PC-3 (cell line): ENCODE measurements at regions not wholly inside any gene's neighbourhood (a gene's known extent, or its start where the extent isn't known, plus 50 kb on each side); places are given as distances from the start of the nearest gene placed in this dataset.

Experiments
- ATAC-seq: fragments of 200-7000 bp; cut with Tn5 transposase; 2 replicates; pipeline ENCODE4 v1.9.1; 2020; ENCODE audit warnings: mild to moderate bottlenecking, moderate library complexity
- BruUV-seq: library from RNA; stranded (reverse); fragments of 400-500 nt; replicated peaks from 2 replicates; lab custom pipeline; 2021; lab: Mats Ljungman, UMichigan
- CTCF ChIA-PET: fragments of 300-600 bp; sonication (Branson Sonifier 250); formaldehyde crosslinking; loops from one replicate; lab custom pipeline; 2022; ENCODE audit warnings: antibody characterized with exemption; lab: Charles Lee
- POLR2A ChIA-PET: fragments of 300-600 bp; sonication (Branson Sonifier 250); formaldehyde crosslinking; loops from one replicate; lab custom pipeline; 2022; ENCODE audit warnings: antibody characterized with exemption; ENCODE audit not compliant: unreplicated experiment; lab: Charles Lee
- DNase-seq: peaks from one replicate; pipeline ENCODE4 v3.0.0-alpha.2; 2015
- H2AFZ ChIP-seq: fragments of 300-600 bp; sonication (generic); 2 replicates; pipeline ENCODE4 v1.6.0; 2016; ENCODE audit warnings: antibody characterized with exemption, low read length
- H3F3A ChIP-seq: fragments of 300-600 bp; sonication (generic); one replicate; pipeline ENCODE4 v1.6.0; 2017; ENCODE audit warnings: antibody characterized with exemption, low read length, control low read depth, mild to moderate bottlenecking; ENCODE audit not compliant: unreplicated experiment
- H3K27ac ChIP-seq: fragments of 300-600 bp; sonication (generic); 2 replicates; pipeline ENCODE4 v1.5.1; 2016; ENCODE audit warnings: mild to moderate bottlenecking, low read length
- H3K27me3 ChIP-seq: fragments of 300-600 bp; sonication (generic); 2 replicates; pipeline ENCODE4 v1.6.1; 2016; ENCODE audit warnings: low read length, mixed read lengths
- H3K36me3 ChIP-seq: fragments of 300-600 bp; sonication (generic); 2 replicates; pipeline ENCODE4 v1.6.1; 2016; ENCODE audit warnings: low read depth, mixed run types, low read length, mixed read lengths
- H3K4me1 ChIP-seq: fragments of 300-600 bp; sonication (generic); 2 replicates; pipeline ENCODE4 v1.5.1; 2016; ENCODE audit warnings: low read length; ENCODE audit not compliant: insufficient read depth
- H3K4me2 ChIP-seq: fragments of 300-600 bp; sonication (generic); 2 replicates; pipeline ENCODE4 v1.6.0; 2016; ENCODE audit warnings: low read length
- H3K4me3 ChIP-seq: fragments of 300-600 bp; sonication (generic); 2 replicates; pipeline ENCODE4 v1.5.1; 2016; ENCODE audit warnings: mild to moderate bottlenecking, low read length, mixed read lengths
- H3K79me2 ChIP-seq: fragments of 300-600 bp; sonication (generic); 2 replicates; pipeline ENCODE4 v1.6.1; 2017; ENCODE audit warnings: low read length, mixed read lengths
- H3K9ac ChIP-seq: fragments of 300-600 bp; sonication (generic); 2 replicates; pipeline ENCODE4 v1.6.0; 2016; ENCODE audit warnings: mild to moderate bottlenecking, low read length
- H3K9me2 ChIP-seq: fragments of 300-600 bp; sonication (generic); replicated peaks from 2 replicates; pipeline ENCODE4 v1.6.1; 2016; ENCODE audit warnings: mixed run types, low read length, mixed read lengths
- H3K9me3 ChIP-seq: fragments of 300-600 bp; sonication (generic); 2 replicates; pipeline ENCODE4 v1.6.1; 2016; ENCODE audit warnings: low read length, mixed read lengths
- H4K20me1 ChIP-seq: fragments of 300-600 bp; sonication (generic); 2 replicates; pipeline ENCODE4 v1.6.1; 2016; ENCODE audit warnings: low read length, mixed read lengths
- EZH2 ChIP-seq: fragments of 300-600 bp; sonication (generic); IDR thresholded peaks from one replicate; pipeline ENCODE4 v1.6.1; 2017; ENCODE audit warnings: antibody characterized with exemption, mild to moderate bottlenecking, low read length; ENCODE audit not compliant: unreplicated experiment
- EZH2phosphoT487 ChIP-seq: fragments of 300-600 bp; sonication (generic); IDR thresholded peaks from 2 replicates; pipeline ENCODE4 v1.6.1; 2018; ENCODE audit warnings: mild to moderate bottlenecking, antibody characterized with exemption, low read length, borderline replicate concordance
- intact Hi-C: fragments of 100-400 bp; cut with micrococcal nuclease; formaldehyde crosslinking; loops from 2 replicates; pipeline ENCODE4 v1.9.0; 2023
- TF ChIP-seq, protein P1 (sequence below): fragments of 300-600 bp; sonication (generic); conservative IDR thresholded peaks from 2 replicates; pipeline ENCODE4 v1.5.1; 2017; ENCODE audit warnings: antibody characterized with exemption, low read depth, mild to moderate bottlenecking, low read length

DNA sequence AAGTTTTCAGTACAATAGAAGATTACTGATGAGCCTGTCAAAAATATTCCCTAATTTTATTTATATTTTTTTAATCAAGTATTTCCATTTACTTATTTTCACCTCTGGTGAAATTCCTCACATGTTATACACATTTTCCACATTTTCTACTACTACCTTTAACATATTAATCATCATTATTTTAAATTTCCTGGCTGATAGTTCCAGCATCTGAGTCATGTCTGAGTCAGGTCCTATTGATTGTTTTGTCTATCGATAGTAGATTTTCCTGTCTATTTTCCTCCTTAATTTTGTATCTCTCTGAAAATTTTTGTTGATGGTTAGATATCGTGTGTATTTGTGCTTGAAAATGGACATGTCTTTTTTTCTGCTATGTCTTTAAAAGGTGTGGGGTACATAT, 211.8 kb upstream of the DSEL start:
- TF ChIP-seq, protein P1, sequence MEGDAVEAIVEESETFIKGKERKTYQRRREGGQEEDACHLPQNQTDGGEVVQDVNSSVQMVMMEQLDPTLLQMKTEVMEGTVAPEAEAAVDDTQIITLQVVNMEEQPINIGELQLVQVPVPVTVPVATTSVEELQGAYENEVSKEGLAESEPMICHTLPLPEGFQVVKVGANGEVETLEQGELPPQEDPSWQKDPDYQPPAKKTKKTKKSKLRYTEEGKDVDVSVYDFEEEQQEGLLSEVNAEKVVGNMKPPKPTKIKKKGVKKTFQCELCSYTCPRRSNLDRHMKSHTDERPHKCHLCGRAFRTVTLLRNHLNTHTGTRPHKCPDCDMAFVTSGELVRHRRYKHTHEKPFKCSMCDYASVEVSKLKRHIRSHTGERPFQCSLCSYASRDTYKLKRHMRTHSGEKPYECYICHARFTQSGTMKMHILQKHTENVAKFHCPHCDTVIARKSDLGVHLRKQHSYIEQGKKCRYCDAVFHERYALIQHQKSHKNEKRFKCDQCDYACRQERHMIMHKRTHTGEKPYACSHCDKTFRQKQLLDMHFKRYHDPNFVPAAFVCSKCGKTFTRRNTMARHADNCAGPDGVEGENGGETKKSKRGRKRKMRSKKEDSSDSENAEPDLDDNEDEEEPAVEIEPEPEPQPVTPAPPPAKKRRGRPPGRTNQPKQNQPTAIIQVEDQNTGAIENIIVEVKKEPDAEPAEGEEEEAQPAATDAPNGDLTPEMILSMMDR, result no peak
- no peak for TF ChIP-seq EZH2
- Histone ChIP-seq H3K27ac (peak overlapping the region; percentile 44), H3K4me3 (no peak overlapping the region), H3K9me2 (no peaks in the 10 kb centered on the region), H3K4me2 (peak overlapping the region; percentile 24; the same call in 1 of the 2 replicates), H3K9me3 (no peaks in the 10 kb centered on the region), H3K9ac (no peak overlapping the region), H3K4me1 (peaks cover 44% of the 10 kb centered on the region), H3K27me3 (no peaks in the 10 kb centered on the region), H4K20me1 (no peaks in the 10 kb centered on the region), H2AFZ (no peak overlapping the region), H3K79me2 (no peaks in the 10 kb centered on the region), H3K36me3 (no peaks in the 10 kb centered on the region), H3F3A (peaks cover 6% of the 10 kb centered on the region)
- ATAC-seq, result no peak
- ChIA-PET CTCF (no interaction called here), POLR2A (no interaction called here)
- BruUV-seq, result no TSS peak
- intact Hi-C loops, result no loop called here
- DNase-seq, result peak; percentile 59

DNA sequence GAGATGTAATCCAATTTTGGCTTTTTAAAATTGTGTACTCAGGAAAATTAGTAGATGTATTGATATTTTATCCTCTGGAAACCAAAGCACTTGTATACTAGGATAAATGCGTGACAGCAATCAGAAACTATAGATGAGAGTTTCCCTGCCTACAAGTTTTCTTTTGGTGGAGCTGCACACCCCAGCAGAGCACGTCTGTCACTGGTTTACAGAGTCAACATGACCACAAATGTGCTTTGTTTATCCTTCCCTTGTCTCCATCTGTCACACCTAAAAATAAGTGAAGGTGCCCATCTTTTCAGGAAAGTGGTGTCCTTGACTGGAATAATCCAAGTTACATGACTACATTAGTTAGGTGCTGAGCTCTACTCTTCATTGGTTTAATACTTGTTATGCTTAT, 210.4 kb upstream of the DSEL start:
- no TSS peak for BruUV-seq
- intact Hi-C loops, result no loop called here
- Histone ChIP-seq H4K20me1 (no peaks in the 10 kb centered on the region), H3K4me2 (no peak overlapping the region), H3K36me3 (no peaks in the 10 kb centered on the region), H3K9me2 (no peaks in the 10 kb centered on the region), H2AFZ (no peak overlapping the region), H3K27ac (no peak overlapping the region), H3K9ac (no peak overlapping the region), H3K79me2 (no peaks in the 10 kb centered on the region), H3K4me3 (no peak overlapping the region), H3F3A (peaks cover 6% of the 10 kb centered on the region), H3K27me3 (no peaks in the 10 kb centered on the region), H3K4me1 (peaks cover 29% of the 10 kb centered on the region), H3K9me3 (no peaks in the 10 kb centered on the region)
- no peak for TF ChIP-seq EZH2
- POLR2A ChIA-PET, result interaction anchor here (0.5 kb wide), 1 partner anchor 212 kb away, joined by 4 read pairs; no protein-coding TSS in a partner anchor
- CTCF ChIA-PET, result no interaction called here
- no peak for ATAC-seq
- no peak for DNase-seq

DNA sequence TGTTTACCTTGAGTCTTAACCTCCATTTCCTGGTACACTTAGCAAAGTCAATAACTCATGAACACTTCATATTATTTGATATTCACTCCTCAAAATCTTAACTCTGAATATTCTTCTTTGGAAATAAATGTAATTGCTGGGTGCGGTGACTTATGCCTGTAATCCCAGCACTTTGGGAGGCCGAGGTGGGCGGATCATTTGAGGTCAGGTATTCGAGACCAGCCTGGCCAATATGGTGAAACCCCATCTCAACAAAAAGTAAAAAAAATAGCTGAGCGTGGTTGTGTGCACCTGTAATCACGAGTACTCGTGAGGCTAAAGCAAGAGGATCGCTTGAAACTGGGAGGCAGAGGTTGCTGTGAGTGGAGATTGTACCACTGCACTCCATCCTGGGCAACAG, 201.3 kb upstream of the DSEL start:
- no peaks in the 10 kb centered on the region for H3K4me1 ChIP-seq
- BruUV-seq, result no TSS peak
- no peak overlapping the region for H3K27ac ChIP-seq
- H3K36me3 ChIP-seq, result no peaks in the 10 kb centered on the region
- no peak overlapping the region for H3K4me3 ChIP-seq
- no peak overlapping the region for H2AFZ ChIP-seq
- intact Hi-C loops, result no loop called here
- no peaks in the 10 kb centered on the region for H3K27me3 ChIP-seq
- no peak overlapping the region for H3K9ac ChIP-seq
- TF ChIP-seq, protein P1, result no peak
- no peak for TF ChIP-seq EZH2
- TF ChIP-seq EZH2phosphoT487, result no peak
- no peaks in the 10 kb centered on the region for H3K9me3 ChIP-seq
- ChIA-PET CTCF (no interaction called here), POLR2A (no interaction called here)
- no peak for ATAC-seq
- no peaks in the 10 kb centered on the region for H3K79me2 ChIP-seq
- DNase-seq, result no peak
- H3K9me2 ChIP-seq, result no peaks in the 10 kb centered on the region
- no peaks in the 10 kb centered on the region for H4K20me1 ChIP-seq
- no peak overlapping the region for H3K4me2 ChIP-seq
- H3F3A ChIP-seq, result no peaks in the 10 kb centered on the region
